AG09309 (cell line): ENCODE measurements at regions not wholly inside any gene's neighbourhood (a gene's known extent, or its start where the extent isn't known, plus 50 kb on each side); places are given as distances from the start of the nearest gene placed in this dataset.

ENCODE experiments used
- DNase-seq: peaks from one replicate; pipeline ENCODE4 v3.0.0-alpha.2; 2010; ENCODE audit warnings: low read depth
- H3K4me3 ChIP-seq: 2 replicates; pipeline ENCODE4 v1.5.1; 2011; ENCODE audit warnings: mild to moderate bottlenecking, low read depth, low read length, moderate library complexity; ENCODE audit not compliant: control insufficient read depth
- CTCF ChIP-seq: IDR thresholded peaks from 2 replicates; pipeline ENCODE4 v1.5.1; 2011; ENCODE audit warnings: mild to moderate bottlenecking, low read depth, low read length, inconsistent platforms; ENCODE audit not compliant: insufficient read depth, control insufficient read depth; ENCODE audit errors: missing control alignments

DNA sequence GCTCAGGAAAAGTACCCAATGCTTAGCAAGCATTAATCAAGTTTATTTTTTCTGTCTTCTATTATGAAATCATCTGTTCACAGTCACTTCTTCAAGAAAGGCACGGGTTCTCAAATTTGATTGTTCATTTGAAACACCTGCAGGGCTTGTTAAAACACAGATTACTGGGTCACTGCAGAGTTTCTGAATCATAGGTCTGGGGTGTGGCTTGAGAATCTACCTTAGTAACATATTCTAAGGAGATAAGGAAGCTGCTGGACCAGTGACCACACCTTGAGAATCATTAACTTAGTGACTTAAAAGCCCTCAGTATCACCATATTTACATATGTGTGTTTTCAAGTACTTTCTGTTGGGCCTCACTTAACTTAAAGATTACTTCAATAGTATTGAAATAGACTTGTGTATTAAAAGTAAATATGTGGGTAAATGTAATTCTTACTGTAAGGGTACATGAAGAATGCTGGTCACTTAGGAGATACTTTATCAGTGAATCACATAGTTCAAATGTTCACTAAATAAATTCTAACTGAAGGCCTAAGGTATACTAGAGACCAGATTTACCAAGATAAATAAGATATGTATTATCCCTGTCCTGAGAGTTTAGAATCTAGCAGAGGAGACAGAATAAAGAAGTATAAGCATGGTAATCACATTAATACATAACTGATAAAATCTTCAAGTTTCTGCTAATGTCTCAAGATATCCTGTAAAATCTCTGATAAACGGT lies 1342.1 kb upstream of the C9orf72 start:
- TF ChIP-seq CTCF, result no peak
- H3K4me3 ChIP-seq, result no peak overlapping the region
- DNase-seq, result no peak

DNA sequence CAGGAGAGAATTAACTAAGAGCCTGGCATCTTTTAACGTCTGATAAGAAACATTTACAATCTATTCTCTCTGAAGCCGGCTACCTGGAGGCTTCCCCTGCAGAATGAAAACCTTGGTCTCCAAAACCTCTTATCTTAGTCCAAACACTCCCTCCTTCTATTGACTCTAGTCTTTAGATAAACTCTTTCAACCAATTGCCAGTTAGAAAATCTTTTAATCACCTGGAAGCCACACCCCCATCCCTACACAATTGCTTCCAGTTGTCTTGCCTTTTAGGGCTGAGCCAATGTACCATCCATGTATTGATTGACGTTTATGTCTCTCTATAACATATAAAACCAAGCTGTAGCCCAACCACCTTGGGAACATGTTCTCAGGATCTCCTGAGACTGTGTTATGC lies 1343.1 kb upstream of the C9orf72 start:
- TF ChIP-seq CTCF, result no peak
- DNase-seq, result no peak
- H3K4me3 ChIP-seq, result no peak overlapping the region

GRCh38 chr9:28921857-28922500 lies 1348.7 kb upstream of the C9orf72 start:
- H3K4me3 ChIP-seq, result no peak overlapping the region
- DNase-seq, result no peak
- TF ChIP-seq CTCF, result no peak

- DNase-seq, result no peak
- H3K4me3 ChIP-seq, result no peak overlapping the region
- no peak for TF ChIP-seq CTCF
Observed at GRCh38 chr9:28922891-28923290, 1349.6 kb upstream of the C9orf72 start.

DNA sequence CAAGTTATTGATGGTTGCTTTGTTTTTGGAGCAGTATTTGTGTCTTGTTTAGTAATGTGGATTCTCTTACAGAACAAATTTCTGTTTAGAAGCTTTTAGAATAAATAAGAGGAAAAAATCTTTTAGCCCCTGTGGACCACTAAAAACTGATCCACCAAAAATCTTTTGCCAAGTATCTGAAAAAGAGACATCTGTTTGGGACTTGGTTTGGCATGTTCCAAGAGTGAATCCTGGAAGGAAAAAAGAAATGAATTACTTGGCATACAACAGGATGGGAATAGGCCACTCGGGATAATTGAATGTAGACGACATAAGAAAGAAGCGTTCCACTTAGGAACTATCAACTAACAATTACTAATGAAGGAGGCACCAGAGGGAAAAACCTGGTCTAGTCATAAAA lies 1350.1 kb upstream of the C9orf72 start:
- no peak for TF ChIP-seq CTCF
- H3K4me3 ChIP-seq, result no peak overlapping the region
- no peak for DNase-seq

- TF ChIP-seq CTCF, result no peak
- H3K4me3 ChIP-seq, result no peak overlapping the region
- no peak for DNase-seq
Observed at GRCh38 chr9:28925157-28925556, 1351.9 kb upstream of the C9orf72 start.
